Fibroblast of skin of back (primary cell): ENCODE measurements at regions not wholly inside any gene's neighbourhood (a gene's known extent, or its start where the extent isn't known, plus 50 kb on each side); places are given as distances from the start of the nearest gene placed in this dataset.
A peak's percentile ranks its signal among the peaks of the same experiment; 100 is the strongest.
"Not testable (repeated sequence)": the region's sequence is repeated elsewhere in the genome, so short reads cannot be mapped to it uniquely, and the experiment has no call there.

Experiments
- DNase-seq: peaks from one replicate; pipeline ENCODE4 v3.0.0-alpha.2; 2013

GRCh38 chr11:49499117-49499516, 290.7 kb upstream of the FOLH1 start:
- no peak for DNase-seq

DNA sequence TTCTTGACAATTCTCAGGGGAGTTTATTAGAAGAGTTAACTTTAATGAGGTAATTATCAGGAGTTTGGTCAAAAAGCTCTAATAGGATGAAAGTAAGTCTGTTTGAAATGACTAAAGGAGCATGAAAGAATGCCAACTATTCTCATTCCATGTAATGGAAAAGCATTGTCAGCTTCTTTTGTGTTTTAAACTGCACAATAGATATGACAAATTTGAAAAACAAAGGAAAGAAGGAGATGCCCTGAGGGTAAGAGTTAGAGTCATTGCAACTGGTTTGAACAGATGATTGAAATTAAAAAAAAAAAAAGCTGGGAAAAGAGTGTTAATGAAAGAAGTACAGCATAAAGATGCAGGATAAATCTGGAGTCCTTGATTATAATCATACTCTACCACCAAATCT, 296.8 kb upstream of the FOLH1 start:
- no peak for DNase-seq

DNA sequence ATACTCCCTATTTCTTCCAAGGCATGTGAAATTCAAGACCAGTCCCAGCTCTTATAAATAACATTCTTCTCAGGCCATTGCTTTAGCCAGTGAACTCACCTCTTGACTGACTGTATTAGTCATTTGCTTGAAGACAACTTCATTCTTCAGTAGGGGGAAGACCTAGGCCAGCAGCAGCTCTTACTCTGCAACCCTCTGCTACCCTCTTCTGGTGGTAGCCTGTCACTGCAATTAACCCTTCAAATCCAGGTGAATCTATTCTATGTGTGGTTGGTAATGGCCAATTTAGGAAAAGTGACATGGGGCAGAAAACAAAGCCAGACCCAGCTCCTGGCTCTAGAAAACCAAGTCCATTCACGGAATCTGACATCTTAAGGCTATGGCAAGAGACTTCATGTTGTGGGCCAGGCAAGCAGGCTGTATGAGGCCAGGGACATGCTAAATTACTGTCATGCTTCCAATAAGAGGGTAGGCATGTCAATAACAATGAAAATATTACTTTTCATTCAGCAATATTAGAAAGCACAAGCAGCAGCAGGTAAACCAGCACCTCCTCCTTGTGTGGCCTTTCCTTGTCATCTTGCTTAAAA, 317.9 kb upstream of the FOLH1 start:
- DNase-seq, result peak; percentile 38

DNA sequence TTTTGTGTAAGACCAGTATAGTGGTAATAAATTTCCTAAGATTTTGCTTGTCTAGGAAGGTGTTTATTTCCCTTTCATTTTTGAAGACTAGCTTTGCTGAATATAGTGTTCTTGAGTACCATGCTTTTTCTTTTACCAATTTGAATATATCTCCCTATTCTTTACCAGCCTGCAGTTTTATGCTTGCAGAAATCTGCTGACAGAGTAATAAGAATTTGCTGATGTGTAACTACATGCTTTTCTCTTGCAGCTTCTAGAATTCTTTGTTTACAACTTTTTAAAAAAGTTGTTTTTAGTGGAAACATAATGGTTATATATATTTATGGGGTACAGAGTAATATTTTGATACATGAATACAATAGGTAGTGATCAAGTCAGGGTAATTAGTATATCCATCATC, 324.8 kb upstream of the FOLH1 start:
- DNase-seq, result no peak

DNA sequence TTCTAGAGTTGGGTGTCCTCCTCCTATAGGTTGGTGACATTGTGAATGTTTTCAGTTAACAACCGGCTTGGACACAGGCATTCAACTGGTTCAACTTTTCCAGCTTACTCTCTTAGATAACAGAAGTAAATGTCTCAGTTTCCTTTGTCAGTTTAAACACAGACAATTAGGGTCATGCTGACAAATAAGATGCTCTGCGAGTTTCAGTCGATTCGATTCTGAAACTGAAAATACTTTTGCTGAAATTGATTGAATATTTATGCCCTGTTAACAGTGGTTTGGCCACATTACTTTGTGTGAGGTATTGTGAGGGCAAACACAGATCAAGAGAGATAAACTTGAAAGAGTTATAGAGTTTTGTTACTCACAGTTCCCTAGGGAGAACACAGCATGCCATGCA, 330.5 kb upstream of the FOLH1 start:
- DNase-seq, result not testable (repeated sequence)

DNA sequence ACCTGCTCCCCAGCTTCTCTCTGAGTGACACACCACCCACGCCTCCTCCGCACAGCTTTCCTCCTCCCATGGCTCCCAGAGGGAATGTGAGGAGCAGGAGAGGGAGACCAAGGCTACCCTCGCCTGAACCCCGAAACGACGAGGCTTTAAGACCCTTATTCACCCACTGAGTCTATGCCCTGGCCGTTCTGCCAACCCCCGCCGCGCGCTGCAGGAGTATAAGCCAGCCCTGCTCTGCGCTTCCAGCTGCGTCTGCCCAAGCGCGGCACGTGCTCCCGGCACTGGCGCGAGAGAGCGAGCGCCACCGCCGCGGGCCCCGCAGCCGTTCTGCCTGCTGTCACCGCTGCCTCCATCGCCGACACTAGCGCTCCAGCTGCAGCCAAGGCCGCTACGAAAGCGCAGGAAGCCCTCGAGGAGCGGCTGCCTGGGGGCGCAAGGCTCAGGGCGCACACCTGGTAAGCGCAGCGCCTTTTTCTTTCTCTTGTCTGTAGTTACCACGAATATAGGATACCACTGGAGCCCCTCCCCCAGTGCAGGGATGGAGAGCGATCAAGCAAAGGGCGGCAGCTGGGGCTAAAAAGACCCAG, 350.0 kb upstream of the FOLH1 start:
- not testable (repeated sequence) for DNase-seq

- not testable (repeated sequence) for DNase-seq
Observed at GRCh38 chr11:49560593-49560992, 352.2 kb upstream of the FOLH1 start.

- DNase-seq, result not testable (repeated sequence)
Observed at GRCh38 chr11:49561240-49561880, 353.0 kb upstream of the FOLH1 start.

GRCh38 chr11:49562262-49562661, 353.9 kb upstream of the FOLH1 start:
- not testable (repeated sequence) for DNase-seq

DNA sequence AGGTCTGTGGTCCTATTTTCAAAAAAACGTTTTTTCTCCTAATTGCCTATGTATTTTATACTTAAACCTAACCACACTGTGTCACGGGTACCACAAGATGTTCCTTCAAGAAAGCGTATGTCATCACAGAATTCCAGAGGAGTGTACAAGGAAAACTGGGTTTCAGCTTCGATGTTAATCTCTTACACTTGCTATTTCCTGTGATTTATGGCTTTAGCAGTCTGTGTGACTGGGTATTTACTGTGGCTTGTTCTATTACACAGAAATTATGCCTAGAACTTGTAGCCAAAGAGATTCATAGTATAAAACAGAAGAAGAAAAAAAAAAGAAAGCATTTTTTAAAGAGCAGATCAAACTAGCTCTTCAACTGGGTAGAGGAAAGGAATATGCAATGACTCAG, 371.1 kb upstream of the FOLH1 start:
- not testable (repeated sequence) for DNase-seq

DNA sequence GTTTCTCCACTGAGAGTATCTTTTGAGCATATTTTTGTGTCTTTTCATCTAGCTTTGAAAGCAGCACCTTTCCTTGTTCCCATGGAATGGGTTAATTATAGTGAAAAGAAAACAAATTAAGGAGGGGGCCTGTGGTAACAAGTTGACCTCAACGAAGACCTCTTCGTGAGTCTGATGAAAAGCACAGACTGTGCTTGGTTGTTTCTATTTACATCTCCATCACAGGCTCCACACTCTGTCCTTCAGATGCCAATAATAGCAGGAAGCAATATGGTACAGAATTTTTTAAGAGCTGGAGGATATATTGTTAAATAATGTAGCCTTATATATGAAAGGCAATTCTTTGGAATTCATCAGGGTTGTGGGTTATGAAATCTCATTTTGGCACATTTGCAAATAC, 366.7 kb upstream of the OR4C13 start:
- not testable (repeated sequence) for DNase-seq

DNA sequence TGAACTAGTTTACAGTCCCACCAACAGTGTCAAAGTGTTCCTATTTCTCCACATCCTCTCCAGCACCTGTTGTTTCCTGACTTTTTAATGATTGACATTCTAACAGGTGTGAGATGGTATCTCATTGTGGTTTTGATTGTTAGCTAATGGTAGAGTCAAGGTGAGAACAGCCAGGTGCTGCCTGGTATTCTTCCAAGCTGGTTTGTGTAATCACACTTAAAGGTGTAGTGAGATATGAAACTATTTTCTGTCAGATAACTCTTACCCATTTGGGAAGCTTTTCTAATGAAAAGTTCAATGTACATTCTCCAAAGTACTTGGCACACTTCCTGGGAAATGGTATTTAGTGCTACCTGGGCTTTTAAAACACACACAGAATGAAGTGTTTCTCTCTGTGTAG, 343.3 kb upstream of the OR4C13 start:
- not testable (repeated sequence) for DNase-seq

- not testable (repeated sequence) for DNase-seq
Observed at GRCh38 chr11:49623872-49624271, 328.3 kb upstream of the OR4C13 start.

DNA sequence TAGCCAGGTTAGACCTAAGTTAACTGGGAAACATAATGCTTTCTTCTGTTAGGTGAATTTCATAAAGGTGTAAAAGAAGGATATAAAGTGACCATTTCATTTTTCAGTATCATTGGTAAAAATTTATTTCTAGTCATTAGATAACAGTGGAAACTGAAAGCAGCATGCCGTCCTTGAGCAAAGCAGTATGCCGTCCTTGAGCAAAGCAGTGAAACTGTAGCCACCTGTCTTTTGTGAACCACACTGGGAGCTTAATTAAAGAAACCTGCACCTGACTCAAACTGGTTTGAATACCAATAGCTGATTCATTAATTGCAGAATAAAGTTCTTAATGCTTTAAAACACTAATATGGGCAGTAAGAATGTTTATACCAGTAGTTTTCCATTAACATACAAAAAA, 281.5 kb upstream of the OR4C13 start:
- DNase-seq, result not testable (repeated sequence)

- DNase-seq, result not testable (repeated sequence)
Observed at GRCh38 chr11:49702121-49702520, 250.1 kb upstream of the OR4C13 start.

- not testable (repeated sequence) for DNase-seq
Observed at GRCh38 chr11:49750447-49750846, 201.7 kb upstream of the OR4C13 start.

DNA sequence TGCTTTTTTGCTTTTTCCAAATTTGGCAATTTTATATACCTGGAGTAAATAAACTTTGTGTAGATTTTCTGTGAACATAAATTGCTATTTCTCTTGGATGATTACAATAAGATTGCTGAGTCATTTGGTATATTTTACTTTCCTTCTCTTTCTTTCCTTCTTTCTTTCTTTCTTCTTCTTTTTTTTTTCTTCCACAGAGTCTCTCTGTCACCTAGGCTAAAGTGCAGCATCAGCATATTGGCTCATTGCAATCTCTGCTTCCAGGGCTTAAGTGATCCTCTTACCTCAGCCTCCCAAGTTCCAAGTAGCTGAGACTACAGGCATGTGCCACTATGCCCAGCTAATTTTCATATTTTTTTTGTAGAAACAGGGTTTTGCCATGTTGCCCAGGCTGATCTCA, 201.2 kb upstream of the OR4C13 start:
- DNase-seq, result not testable (repeated sequence)

DNA sequence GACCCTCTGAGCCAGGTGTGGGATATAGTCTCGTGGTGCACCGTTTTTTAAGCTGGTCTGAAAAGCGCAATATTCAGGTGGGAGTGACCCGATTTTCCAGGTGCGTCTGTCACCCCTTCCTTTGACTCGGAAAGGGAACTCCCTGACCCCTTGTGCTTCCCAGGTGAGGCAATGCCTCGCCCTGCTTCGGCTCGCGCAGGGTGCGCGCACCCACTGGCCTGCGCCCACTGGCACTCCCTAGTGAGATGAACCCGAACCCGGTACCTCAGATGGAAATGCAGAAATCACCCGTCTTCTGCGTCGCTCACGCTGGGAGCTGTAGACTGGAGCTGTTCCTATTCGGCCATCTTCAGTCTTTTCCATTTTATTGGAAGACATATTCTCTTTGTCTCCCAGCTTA, 171.4 kb upstream of the OR4C13 start:
- not testable (repeated sequence) for DNase-seq

GRCh38 chr11:49782000-49782399, 170.2 kb upstream of the OR4C13 start:
- not testable (repeated sequence) for DNase-seq

DNA sequence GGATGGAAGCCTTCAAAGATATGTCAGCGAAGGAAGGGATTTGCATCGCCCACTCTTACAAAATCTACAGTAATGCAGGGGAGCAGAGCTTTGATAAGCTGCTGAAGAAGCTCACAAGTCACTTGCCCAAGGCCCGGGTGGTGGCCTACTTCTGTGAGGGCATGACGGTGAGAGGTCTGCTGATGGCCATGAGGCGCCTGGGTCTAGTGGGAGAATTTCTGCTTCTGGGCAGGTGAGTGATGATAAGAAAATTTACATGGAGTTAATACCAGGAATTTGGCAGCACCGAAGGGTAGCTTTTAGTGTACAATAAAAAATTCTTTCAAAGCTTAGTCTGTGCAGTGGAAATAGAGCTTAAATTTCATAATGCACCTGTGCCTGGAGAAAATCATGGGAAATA, 168.3 kb upstream of the OR4C13 start:
- DNase-seq, result not testable (repeated sequence)

- DNase-seq, result not testable (repeated sequence)
Observed at GRCh38 chr11:49789787-49790186, 162.4 kb upstream of the OR4C13 start.

DNA sequence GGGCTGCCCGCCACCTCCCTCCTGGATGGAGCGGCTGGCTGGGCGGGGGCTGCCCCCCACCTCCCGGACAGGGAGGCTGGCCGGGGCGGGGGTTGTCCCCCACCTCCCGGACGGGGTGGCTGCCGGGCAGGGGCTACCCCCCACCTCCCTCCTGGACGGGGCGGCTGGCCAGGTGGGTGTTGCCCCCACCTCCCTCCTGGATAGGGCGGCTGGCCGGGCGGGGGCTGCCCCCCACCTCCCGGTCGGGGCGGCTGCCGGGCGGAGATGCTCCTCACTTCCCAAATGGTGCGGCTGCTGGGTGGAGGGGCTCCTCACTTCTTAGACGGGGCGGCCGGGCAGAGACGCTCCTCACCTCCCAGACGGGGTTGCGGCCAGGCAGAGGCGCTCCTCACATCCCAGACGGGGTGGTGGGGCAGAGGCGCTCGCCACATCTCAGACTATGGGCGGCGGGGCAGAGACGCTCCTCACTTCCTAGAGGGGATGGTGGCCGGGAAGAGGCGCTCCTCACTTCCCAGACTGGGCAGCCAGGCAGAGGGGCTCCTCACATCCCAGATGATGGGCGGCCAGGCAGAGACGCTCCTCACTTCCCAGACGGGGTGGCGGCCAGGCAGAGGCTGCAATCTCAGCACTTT, 153.9 kb upstream of the OR4C13 start:
- not testable (repeated sequence) for DNase-seq

- DNase-seq, result not testable (repeated sequence)
Observed at GRCh38 chr11:49817705-49818430, 134.3 kb upstream of the OR4C13 start.
